OCI-LY1 (cell line): ENCODE measurements at regions not wholly inside any gene's neighbourhood (a gene's known extent, or its start where the extent isn't known, plus 50 kb on each side); places are given as distances from the start of the nearest gene placed in this dataset.

Source experiments
- H2AFZ ChIP-seq: fragments of 200-600 bp; sonication (generic), shearing (Covaris generic); 2 replicates; pipeline ENCODE4 v1.6.0; 2014; ENCODE audit warnings: antibody characterized with exemption, mild to moderate bottlenecking, low read length
- H3F3A ChIP-seq: fragments of 200-600 bp; sonication (generic), shearing (Covaris generic); 2 replicates; pipeline ENCODE4 v1.6.0; 2014; ENCODE audit warnings: mild to moderate bottlenecking, antibody characterized with exemption, low read length, moderate library complexity; ENCODE audit not compliant: insufficient read depth
- H3K27ac ChIP-seq: fragments of 200-600 bp; sonication (generic); 2 replicates; pipeline ENCODE4 v1.5.1; 2014; ENCODE audit warnings: low read length, mixed run types, mild to moderate bottlenecking, low read depth; ENCODE audit not compliant: poor library complexity, severe bottlenecking
- H3K27me3 ChIP-seq: fragments of 200-600 bp; sonication (generic); 2 replicates; pipeline ENCODE4 v1.6.0; 2014; ENCODE audit warnings: antibody characterized with exemption, mild to moderate bottlenecking, low read length, moderate library complexity; ENCODE audit not compliant: insufficient read depth
- H3K36me3 ChIP-seq: fragments of 200-600 bp; sonication (generic); 2 replicates; pipeline ENCODE4 v1.6.1; 2014; ENCODE audit warnings: mild to moderate bottlenecking, antibody characterized with exemption, low read length, moderate library complexity, mixed read lengths; ENCODE audit not compliant: insufficient read depth
- H3K4me1 ChIP-seq: fragments of 200-600 bp; sonication (generic); 2 replicates; pipeline ENCODE4 v1.5.1; 2014; ENCODE audit warnings: mild to moderate bottlenecking, low read length, moderate library complexity; ENCODE audit not compliant: insufficient read depth, severe bottlenecking
- H3K4me2 ChIP-seq: fragments of 200-600 bp; sonication (generic), shearing (Covaris generic); 2 replicates; pipeline ENCODE4 v1.6.1; 2014; ENCODE audit warnings: low read length
- H3K4me3 ChIP-seq: fragments of 200-600 bp; sonication (generic); 2 replicates; pipeline ENCODE4 v1.5.1; 2014; ENCODE audit warnings: low read length, low read depth, mild to moderate bottlenecking, mixed read lengths; ENCODE audit not compliant: poor library complexity, severe bottlenecking
- H3K79me2 ChIP-seq: fragments of 200-600 bp; shearing (Covaris generic); 2 replicates; pipeline ENCODE4 v1.6.1; 2016; ENCODE audit warnings: mixed run types, low read length, mixed read lengths; ENCODE audit not compliant: insufficient read depth
- H3K9ac ChIP-seq: fragments of 200-600 bp; sonication (generic), shearing (Covaris generic); 2 replicates; pipeline ENCODE4 v1.6.1; 2014; ENCODE audit warnings: mild to moderate bottlenecking, low read length, mixed read lengths
- H3K9me2 ChIP-seq: fragments of 200-600 bp; sonication (generic), shearing (Covaris generic); 2 replicates; pipeline ENCODE4 v1.6.1; 2014; ENCODE audit warnings: low read depth, mild to moderate bottlenecking, low read length, mixed read lengths
- H3K9me3 ChIP-seq: fragments of 200-600 bp; shearing (Covaris generic); 2 replicates; pipeline ENCODE4 v1.6.1; 2014; ENCODE audit warnings: low read length, mixed read lengths
- H4K20me1 ChIP-seq: fragments of 200-600 bp; sonication (generic), shearing (Covaris generic); 2 replicates; pipeline ENCODE4 v1.6.0; 2016; ENCODE audit warnings: mild to moderate bottlenecking, low read length; ENCODE audit not compliant: insufficient read depth
- EZH2 ChIP-seq: fragments of 200-600 bp; sonication (generic), shearing (Covaris generic); IDR thresholded peaks from 2 replicates; pipeline ENCODE4 v1.8.0; 2017; ENCODE audit warnings: borderline replicate concordance, mixed run types, mild to moderate bottlenecking, antibody characterized with exemption, low read length, moderate library complexity, mixed read lengths
- TF ChIP-seq, protein P1 (sequence below): fragments of 200-600 bp; sonication (generic), shearing (Covaris generic); IDR thresholded peaks from 2 replicates; pipeline ENCODE4 v1.5.1; 2017; ENCODE audit warnings: mild to moderate bottlenecking, antibody characterized with exemption, low read length, moderate library complexity, mixed read lengths

DNA sequence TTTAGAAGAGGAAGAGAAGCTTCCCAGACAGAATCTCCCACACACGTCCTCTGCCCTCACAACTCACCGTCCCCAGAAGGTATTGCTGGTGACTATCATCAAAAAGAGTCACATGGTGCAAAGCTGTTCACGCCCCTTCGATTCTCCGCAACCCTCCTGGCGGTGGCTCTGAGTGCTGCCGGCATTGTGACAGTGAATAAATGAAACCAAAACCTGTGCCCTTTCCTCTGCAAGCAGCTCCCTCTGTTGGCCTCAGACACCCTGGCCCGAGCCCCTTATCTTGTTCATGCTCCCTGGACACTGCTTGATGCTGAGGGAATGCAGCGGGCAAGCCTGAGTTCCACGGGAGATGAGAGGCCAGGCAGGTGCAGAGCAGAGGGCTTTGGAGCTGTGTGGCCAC, 510.3 kb downstream of the NPHP4 start:
- TF ChIP-seq EZH2: no peak
- TF ChIP-seq, protein P1, sequence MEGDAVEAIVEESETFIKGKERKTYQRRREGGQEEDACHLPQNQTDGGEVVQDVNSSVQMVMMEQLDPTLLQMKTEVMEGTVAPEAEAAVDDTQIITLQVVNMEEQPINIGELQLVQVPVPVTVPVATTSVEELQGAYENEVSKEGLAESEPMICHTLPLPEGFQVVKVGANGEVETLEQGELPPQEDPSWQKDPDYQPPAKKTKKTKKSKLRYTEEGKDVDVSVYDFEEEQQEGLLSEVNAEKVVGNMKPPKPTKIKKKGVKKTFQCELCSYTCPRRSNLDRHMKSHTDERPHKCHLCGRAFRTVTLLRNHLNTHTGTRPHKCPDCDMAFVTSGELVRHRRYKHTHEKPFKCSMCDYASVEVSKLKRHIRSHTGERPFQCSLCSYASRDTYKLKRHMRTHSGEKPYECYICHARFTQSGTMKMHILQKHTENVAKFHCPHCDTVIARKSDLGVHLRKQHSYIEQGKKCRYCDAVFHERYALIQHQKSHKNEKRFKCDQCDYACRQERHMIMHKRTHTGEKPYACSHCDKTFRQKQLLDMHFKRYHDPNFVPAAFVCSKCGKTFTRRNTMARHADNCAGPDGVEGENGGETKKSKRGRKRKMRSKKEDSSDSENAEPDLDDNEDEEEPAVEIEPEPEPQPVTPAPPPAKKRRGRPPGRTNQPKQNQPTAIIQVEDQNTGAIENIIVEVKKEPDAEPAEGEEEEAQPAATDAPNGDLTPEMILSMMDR: no peak
- H2AFZ ChIP-seq: no peak overlapping the region
- H3K27me3 ChIP-seq: no peaks in the 10 kb centered on the region

GRCh38 chr1:5480906-5481305, 511.3 kb downstream of the NPHP4 start:
- no peak for TF ChIP-seq EZH2
- TF ChIP-seq, protein P1: no peak
- H3K9me3 ChIP-seq: no peaks in the 10 kb centered on the region
- no peak overlapping the region for H2AFZ ChIP-seq
- no peaks in the 10 kb centered on the region for H3K36me3 ChIP-seq
- no peak overlapping the region for H3K27ac ChIP-seq
- no peaks in the 10 kb centered on the region for H3K27me3 ChIP-seq
- H3F3A ChIP-seq: no peaks in the 10 kb centered on the region
- no peak overlapping the region for H3K4me3 ChIP-seq
- no peaks in the 10 kb centered on the region for H4K20me1 ChIP-seq
- no peak overlapping the region for H3K4me2 ChIP-seq
- H3K79me2 ChIP-seq: no peaks in the 10 kb centered on the region
- no peaks in the 10 kb centered on the region for H3K9me2 ChIP-seq
- H3K9ac ChIP-seq: no peak overlapping the region
- H3K4me1 ChIP-seq: no peaks in the 10 kb centered on the region

More for the DNA sequence above, 510.3 kb downstream of the NPHP4 start:
- H3K79me2 ChIP-seq: no peaks in the 10 kb centered on the region
- no peaks in the 10 kb centered on the region for H3K4me1 ChIP-seq
- H3K9me3 ChIP-seq: no peaks in the 10 kb centered on the region
- no peak overlapping the region for H3K4me2 ChIP-seq
- H3K9me2 ChIP-seq: no peaks in the 10 kb centered on the region
- no peaks in the 10 kb centered on the region for H3K36me3 ChIP-seq
- no peak overlapping the region for H3K9ac ChIP-seq
- H3K27ac ChIP-seq: no peak overlapping the region
- H3F3A ChIP-seq: no peaks in the 10 kb centered on the region
- H3K4me3 ChIP-seq: no peak overlapping the region
- H4K20me1 ChIP-seq: no peaks in the 10 kb centered on the region

GRCh38 chr1:5479876-5480646, 512.2 kb downstream of the NPHP4 start:
- H3K79me2 ChIP-seq: no peaks in the 10 kb centered on the region

More at GRCh38 chr1:5479876-5480646, 512.2 kb downstream of the NPHP4 start:
- no peak overlapping the region for H3K9ac ChIP-seq
- H3K4me3 ChIP-seq: no peak overlapping the region
- H3K9me2 ChIP-seq: no peaks in the 10 kb centered on the region
- no peak for TF ChIP-seq EZH2
- TF ChIP-seq, protein P1: no peak
- no peaks in the 10 kb centered on the region for H3K27me3 ChIP-seq
- H3K4me2 ChIP-seq: no peak overlapping the region
- no peaks in the 10 kb centered on the region for H4K20me1 ChIP-seq
- H3K36me3 ChIP-seq: no peaks in the 10 kb centered on the region
- H3K4me1 ChIP-seq: no peaks in the 10 kb centered on the region
- no peak overlapping the region for H2AFZ ChIP-seq
- H3F3A ChIP-seq: no peaks in the 10 kb centered on the region
- no peaks in the 10 kb centered on the region for H3K9me3 ChIP-seq
- no peak overlapping the region for H3K27ac ChIP-seq
